ENCODE measurements at regions not wholly inside any gene's neighbourhood (a gene's known extent, or its start where the extent isn't known, plus 50 kb on each side); places are given as distances from the start of the nearest gene placed in this dataset.

GRCh38 chr5:8842971-8843551, 702.8 kb downstream of the SEMA5A start:
- H3K4me3 Mint-ChIP-seq, result no peak overlapping the region
- no peak overlapping the region for H3K27ac Mint-ChIP-seq
- peaks cover 7% of the 10 kb centered on the region for H3K9me3 Mint-ChIP-seq
- no peak for DNase-seq (ENCODE audit: low spot score in 2 of 2, unreplicated experiment in 2 of 2)
- TF ChIP-seq, protein P1, sequence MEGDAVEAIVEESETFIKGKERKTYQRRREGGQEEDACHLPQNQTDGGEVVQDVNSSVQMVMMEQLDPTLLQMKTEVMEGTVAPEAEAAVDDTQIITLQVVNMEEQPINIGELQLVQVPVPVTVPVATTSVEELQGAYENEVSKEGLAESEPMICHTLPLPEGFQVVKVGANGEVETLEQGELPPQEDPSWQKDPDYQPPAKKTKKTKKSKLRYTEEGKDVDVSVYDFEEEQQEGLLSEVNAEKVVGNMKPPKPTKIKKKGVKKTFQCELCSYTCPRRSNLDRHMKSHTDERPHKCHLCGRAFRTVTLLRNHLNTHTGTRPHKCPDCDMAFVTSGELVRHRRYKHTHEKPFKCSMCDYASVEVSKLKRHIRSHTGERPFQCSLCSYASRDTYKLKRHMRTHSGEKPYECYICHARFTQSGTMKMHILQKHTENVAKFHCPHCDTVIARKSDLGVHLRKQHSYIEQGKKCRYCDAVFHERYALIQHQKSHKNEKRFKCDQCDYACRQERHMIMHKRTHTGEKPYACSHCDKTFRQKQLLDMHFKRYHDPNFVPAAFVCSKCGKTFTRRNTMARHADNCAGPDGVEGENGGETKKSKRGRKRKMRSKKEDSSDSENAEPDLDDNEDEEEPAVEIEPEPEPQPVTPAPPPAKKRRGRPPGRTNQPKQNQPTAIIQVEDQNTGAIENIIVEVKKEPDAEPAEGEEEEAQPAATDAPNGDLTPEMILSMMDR (IDR thresholded peaks at IDR 0.05; ENCODE audit: unreplicated experiment), result no peak
- H3K36me3 Mint-ChIP-seq, result peaks cover 1% of the 10 kb centered on the region
- peaks cover 3% of the 10 kb centered on the region for H3K27me3 Mint-ChIP-seq (ENCODE audit: low read depth)
- H3K4me1 Mint-ChIP-seq, result no peaks in the 10 kb centered on the region

DNA sequence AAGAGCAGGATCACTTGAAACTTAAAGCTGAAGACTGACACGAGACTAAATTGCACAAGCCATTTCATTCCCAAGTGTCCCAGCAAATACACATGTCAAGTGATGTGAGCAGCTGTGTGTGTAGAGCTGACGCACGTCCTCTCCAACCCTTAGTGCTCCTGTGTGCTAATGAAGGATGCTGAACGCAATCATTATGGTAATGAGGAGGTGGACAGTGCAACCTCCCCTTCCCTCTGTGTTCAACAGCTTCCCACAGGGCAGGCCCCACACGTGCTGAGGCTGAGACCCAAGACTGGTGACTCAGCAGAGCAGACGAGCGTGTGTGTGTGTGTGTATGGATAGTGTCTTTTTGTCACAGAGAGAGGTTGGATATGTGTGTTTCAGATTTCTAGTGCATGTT, 702.1 kb downstream of the SEMA5A start:
- Mint-ChIP-seq H3K27me3 (ENCODE audit: low read depth) (peaks cover 7% of the 10 kb centered on the region), H3K27ac (no peak overlapping the region), H3K9me3 (peaks cover 7% of the 10 kb centered on the region), H3K4me3 (no peak overlapping the region), H3K36me3 (peaks cover 1% of the 10 kb centered on the region), H3K4me1 (no peaks in the 10 kb centered on the region)
- TF ChIP-seq, protein P1 (IDR thresholded peaks at IDR 0.05; ENCODE audit: unreplicated experiment), result no peak
- no peak for DNase-seq (ENCODE audit: low spot score in 2 of 2, unreplicated experiment in 2 of 2)

DNA sequence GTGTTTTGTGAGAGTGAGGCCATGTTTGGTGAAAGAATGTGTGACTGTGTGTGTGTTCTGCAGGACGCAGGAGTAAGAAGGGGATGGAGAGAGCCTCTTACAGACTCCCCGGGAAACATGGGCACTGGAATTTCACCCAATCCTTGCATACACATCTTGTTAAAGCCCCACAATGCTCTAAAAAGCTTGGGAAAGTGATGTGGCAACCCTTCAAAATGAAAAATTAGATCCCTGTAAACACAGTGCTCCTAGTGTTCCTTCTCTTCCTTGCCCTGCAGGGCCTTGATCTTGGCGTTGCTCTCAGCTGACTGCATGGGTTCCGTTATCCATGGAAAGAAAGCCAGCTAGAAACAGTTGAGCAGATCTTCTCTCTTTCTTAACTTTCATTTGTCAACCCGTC, 701.7 kb downstream of the SEMA5A start:
- no peak overlapping the region for H3K27ac Mint-ChIP-seq
- H3K4me3 Mint-ChIP-seq, result no peak overlapping the region
- H3K27me3 Mint-ChIP-seq (ENCODE audit: low read depth), result peaks cover 7% of the 10 kb centered on the region
- peaks cover 1% of the 10 kb centered on the region for H3K36me3 Mint-ChIP-seq
- TF ChIP-seq, protein P1 (IDR thresholded peaks at IDR 0.05; ENCODE audit: unreplicated experiment), result no peak
- DNase-seq (ENCODE audit: low spot score in 2 of 2, unreplicated experiment in 2 of 2), result no peak
- no peaks in the 10 kb centered on the region for H3K4me1 Mint-ChIP-seq
- peaks cover 7% of the 10 kb centered on the region for H3K9me3 Mint-ChIP-seq

- Mint-ChIP-seq H3K9me3 (peaks cover 6% of the 10 kb centered on the region), H3K4me1 (no peaks in the 10 kb centered on the region), H3K27me3 (ENCODE audit: low read depth) (peaks cover 10% of the 10 kb centered on the region), H3K27ac (no peak overlapping the region), H3K4me3 (no peak overlapping the region), H3K36me3 (peaks cover 1% of the 10 kb centered on the region)
- TF ChIP-seq, protein P1 (IDR thresholded peaks at IDR 0.05; ENCODE audit: unreplicated experiment), result no peak
- DNase-seq (ENCODE audit: low spot score in 2 of 2, unreplicated experiment in 2 of 2), result no peak
These were observed 701.0 kb downstream of the SEMA5A start for GRCh38 chr5:8844847-8845246.

DNA sequence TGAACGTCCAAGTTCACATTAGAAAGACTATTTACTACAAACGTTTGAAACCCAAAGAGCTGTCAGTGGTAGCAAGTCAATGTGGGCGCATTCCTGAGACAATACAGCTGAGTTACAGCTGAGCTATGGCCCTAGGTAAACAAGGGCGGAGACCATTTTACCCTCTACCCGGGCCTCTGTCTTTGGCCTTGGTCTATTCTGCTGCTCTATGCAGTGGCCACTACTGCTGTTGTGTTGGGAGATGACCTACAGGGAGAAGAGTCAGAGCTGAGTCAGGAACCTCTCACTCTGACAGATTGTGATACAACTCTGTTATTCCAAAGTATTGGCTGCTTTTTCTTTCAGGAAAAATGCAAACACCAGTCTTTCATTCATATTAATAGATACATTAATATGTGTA, 700.6 kb downstream of the SEMA5A start:
- TF ChIP-seq, protein P1 (IDR thresholded peaks at IDR 0.05; ENCODE audit: unreplicated experiment), result no peak
- Mint-ChIP-seq H3K27me3 (ENCODE audit: low read depth) (peaks cover 13% of the 10 kb centered on the region), H3K27ac (no peak overlapping the region), H3K9me3 (peaks cover 4% of the 10 kb centered on the region), H3K4me3 (no peak overlapping the region), H3K4me1 (no peaks in the 10 kb centered on the region), H3K36me3 (no peaks in the 10 kb centered on the region)
- DNase-seq (ENCODE audit: low spot score in 2 of 2, unreplicated experiment in 2 of 2), result no peak

DNA sequence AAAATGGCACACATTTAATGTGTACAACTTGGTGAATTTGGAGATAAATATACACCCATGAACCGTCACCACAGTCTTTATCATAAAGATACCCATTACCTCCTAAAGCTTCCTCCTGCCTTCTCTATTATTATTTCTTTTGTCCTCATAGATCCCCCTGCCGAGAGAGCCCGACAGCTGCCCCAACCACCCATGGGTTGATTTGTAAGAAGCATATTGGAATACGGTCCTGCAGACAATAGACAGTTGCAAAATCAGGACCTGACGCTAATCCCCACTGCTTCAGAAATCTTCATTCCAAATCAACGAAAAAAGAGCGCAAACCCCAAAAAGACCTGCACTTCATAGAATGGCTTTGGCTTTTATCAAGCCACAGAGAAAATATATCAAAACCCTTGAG, 697.5 kb downstream of the SEMA5A start:
- Mint-ChIP-seq H3K4me3 (no peak overlapping the region), H3K27me3 (ENCODE audit: low read depth) (peaks cover 41% of the 10 kb centered on the region), H3K4me1 (no peaks in the 10 kb centered on the region)

More for the DNA sequence above, 697.5 kb downstream of the SEMA5A start:
- TF ChIP-seq, protein P1 (IDR thresholded peaks at IDR 0.05; ENCODE audit: unreplicated experiment), result no peak
- no peak for DNase-seq (ENCODE audit: low spot score in 2 of 2, unreplicated experiment in 2 of 2)
- Mint-ChIP-seq H3K9me3 (no peaks in the 10 kb centered on the region), H3K27ac (no peak overlapping the region), H3K36me3 (no peaks in the 10 kb centered on the region)
